Glomerular endothelial cell (primary cell): ENCODE measurements at regions not wholly inside any gene's neighbourhood (a gene's known extent, or its start where the extent isn't known, plus 50 kb on each side); places are given as distances from the start of the nearest gene placed in this dataset.

Experiments used
- DNase-seq: peaks from one replicate; pipeline ENCODE4 v3.0.0-alpha.2; 2011; ENCODE audit warnings: low read depth, low spot score; ENCODE audit errors: extremely low read depth

DNA sequence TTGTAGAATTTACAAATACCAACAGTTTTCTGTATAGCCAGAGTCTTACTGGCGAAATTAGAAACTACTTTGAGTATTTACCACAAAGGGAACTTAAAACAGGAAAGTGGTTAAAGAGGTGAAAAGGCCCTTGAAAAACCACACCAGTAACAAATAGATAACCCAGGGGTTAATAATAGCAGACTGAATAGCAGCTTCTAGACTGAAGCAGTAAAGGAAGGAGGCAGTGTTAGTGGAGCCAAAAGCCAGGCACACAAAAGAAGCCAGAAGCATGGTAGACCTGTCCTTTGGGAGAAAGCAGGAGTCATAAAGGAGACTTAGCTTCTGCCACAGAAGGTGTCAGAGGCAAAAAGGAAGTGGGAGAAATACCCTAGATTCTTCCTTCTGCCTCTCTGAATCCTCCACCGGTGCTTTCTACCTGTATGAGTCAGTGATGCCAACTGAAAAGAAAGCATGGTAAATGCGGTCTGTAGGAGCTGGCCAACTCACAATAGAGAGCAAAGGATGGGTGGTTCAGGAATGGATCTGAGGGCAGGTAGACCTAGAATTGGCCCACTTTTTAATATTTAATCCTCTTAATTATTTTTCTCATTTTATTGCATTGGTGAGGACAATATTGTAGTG lies 97.3 kb downstream of the ARL6IP6 start:
- no peak for DNase-seq

DNA sequence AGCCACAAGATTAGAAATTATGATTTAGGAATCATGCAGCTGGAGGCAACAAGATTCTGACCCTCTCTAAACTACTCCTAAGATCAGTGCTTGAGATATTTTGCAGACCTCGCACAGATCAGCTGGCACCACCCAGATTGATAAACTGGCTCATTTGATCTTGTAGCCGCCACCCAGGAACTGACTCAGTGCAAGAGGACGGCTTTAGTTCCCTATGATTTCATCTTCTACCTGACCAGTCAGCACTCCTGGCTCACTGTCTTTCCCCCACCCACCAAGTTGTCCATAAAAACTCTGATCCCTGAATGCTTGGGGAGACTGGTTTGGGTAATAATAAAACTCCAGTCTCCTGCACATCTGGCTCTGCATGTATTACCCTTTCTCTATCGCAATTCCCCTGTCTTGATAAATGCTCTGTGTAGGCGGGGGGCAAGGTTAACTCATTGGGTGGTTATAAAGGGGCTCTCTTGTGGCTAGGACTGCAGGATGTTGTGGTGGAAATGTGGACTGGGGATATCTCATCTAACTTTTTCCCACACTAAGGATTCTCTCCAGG lies 96.1 kb downstream of the ARL6IP6 start:
- DNase-seq: no peak

DNA sequence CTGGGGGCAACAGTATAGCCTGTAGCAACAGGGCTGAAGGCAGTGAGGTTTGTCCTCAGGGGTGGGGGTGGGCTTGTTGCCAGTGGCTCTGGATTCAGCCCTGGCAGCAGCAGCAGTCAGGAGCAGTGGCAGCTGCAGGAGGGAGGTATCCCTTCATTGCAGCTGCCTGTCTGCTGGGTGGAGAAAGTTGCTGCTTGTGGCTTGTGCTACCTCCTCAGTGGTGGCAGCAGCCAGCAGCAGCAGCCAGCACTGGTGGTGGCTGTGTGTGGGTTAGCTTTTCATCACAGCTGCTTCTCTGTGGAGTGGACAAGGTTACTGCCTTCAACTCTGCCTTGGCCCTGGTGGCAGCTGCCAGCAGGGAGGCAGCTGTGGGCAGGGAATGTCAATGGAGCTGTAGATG lies 94.9 kb downstream of the ARL6IP6 start:
- no peak for DNase-seq
